ENCODE measurements at regions not wholly inside any gene's neighbourhood (a gene's known extent, or its start where the extent isn't known, plus 50 kb on each side); places are given as distances from the start of the nearest gene placed in this dataset.

- no peak for TF ChIP-seq CTCF (IDR thresholded peaks at IDR 0.05; ENCODE audit: control extremely low read depth in 1 of 3, insufficient read depth in 1 of 3, low read depth in 1 of 3, low read length in 3 of 3)
- no peak for TF ChIP-seq EZH2 (IDR thresholded peaks at IDR 0.05; ENCODE audit: low read depth, low read length, severe bottlenecking)
- TF ChIP-seq CHD2 (IDR thresholded peaks at IDR 0.05; ENCODE audit: low read length) = no peak
- TF ChIP-seq POLR2A (IDR thresholded peaks at IDR 0.05; ENCODE audit: control extremely low read depth in 1 of 2, low read depth in 2 of 2, low read length in 2 of 2) = no peak
- TF ChIP-seq RNF2 (IDR thresholded peaks at IDR 0.05; ENCODE audit: borderline replicate concordance, low read depth, low read length, missing control alignments, poor library complexity, severe bottlenecking) = no peak
- no peak for TF ChIP-seq RXRA (IDR thresholded peaks at IDR 0.05; ENCODE audit: insufficient read depth, low read depth, low read length)
Observed at GRCh38 chr17:55632236-55632635, 90.4 kb downstream of the TMEM100 start.

Data from H1 (cell line).